Gastrocnemius medialis (tissue), 4 donors: ENCODE measurements at regions not wholly inside any gene's neighbourhood (a gene's known extent, or its start where the extent isn't known, plus 50 kb on each side); places are given as distances from the start of the nearest gene placed in this dataset.

Source experiments
- POLR2A ChIP-seq, 2 donors: fragments of 450-650 bp; IDR thresholded peaks; one replicate each; pipeline ENCODE4 v1.6.1; 2017; ENCODE audit warnings: antibody characterized with exemption in 2 of 2, mild to moderate bottlenecking in 2 of 2, moderate library complexity in 2 of 2
- TF ChIP-seq, protein P1 (sequence below), 5 experiments: fragments of 450-650 bp in 3 of 5; fragments of 200-600 bp in 2 of 5; sonication (generic) in 2 of 5; IDR thresholded peaks in 4 of 5; conservative IDR thresholded peaks in 1 of 5; 1 replicate in 4 of 5; 2 replicates in 1 of 5; pipeline ENCODE4 v1.5.1; 2016 to 2019; ENCODE audit warnings: antibody characterized with exemption in 5 of 5, mild to moderate bottlenecking in 3 of 5, moderate library complexity in 3 of 5

DNA sequence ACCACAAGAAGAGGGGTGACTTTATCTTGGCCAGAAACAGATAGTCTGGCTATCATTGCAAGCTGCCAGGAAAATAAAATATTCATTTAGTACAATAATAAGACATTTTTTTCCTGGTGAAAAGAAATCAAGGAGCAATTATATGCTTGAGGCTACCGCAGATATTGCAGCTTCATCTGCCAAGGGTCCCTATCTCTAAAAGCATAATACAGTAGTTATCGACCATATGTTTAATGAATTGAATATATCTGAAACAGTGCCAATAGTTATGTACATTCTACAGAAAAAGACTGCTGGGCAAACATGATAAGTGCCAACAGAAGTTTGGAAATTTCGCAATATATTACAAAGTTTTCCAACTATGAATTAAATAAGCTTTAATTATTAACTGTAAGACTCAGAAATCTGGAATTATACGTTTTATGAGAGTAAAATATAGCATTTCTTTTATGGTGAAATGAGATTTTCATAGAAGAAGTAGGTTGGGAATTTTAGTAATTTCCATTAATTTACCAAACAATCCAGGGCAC is 561.1 kb upstream of the ZP4 start:
- TF ChIP-seq POLR2A (IDR thresholded peaks at IDR 0.05): no peak
- TF ChIP-seq, protein P1, sequence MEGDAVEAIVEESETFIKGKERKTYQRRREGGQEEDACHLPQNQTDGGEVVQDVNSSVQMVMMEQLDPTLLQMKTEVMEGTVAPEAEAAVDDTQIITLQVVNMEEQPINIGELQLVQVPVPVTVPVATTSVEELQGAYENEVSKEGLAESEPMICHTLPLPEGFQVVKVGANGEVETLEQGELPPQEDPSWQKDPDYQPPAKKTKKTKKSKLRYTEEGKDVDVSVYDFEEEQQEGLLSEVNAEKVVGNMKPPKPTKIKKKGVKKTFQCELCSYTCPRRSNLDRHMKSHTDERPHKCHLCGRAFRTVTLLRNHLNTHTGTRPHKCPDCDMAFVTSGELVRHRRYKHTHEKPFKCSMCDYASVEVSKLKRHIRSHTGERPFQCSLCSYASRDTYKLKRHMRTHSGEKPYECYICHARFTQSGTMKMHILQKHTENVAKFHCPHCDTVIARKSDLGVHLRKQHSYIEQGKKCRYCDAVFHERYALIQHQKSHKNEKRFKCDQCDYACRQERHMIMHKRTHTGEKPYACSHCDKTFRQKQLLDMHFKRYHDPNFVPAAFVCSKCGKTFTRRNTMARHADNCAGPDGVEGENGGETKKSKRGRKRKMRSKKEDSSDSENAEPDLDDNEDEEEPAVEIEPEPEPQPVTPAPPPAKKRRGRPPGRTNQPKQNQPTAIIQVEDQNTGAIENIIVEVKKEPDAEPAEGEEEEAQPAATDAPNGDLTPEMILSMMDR (IDR thresholded peaks at IDR 0.05 in 4 of 5, conservative IDR thresholded peaks at IDR 0.05 in 1 of 5): no peak
